ENCODE measurements at regions not wholly inside any gene's neighbourhood (a gene's known extent, or its start where the extent isn't known, plus 50 kb on each side); places are given as distances from the start of the nearest gene placed in this dataset.

GRCh38 chr10:75293446-75293820 lies 57.7 kb upstream of the COMTD1 start:
- Histone ChIP-seq H3K36me3 (ENCODE audit: insufficient read depth, low read length) (no peaks in the 10 kb centered on the region), H3K4me1 (ENCODE audit: insufficient read depth, low read length) (peaks cover 11% of the 10 kb centered on the region), H3K27me3 (ENCODE audit: control insufficient read depth in 1 of 2, insufficient read depth in 2 of 2, low read length in 2 of 2) (peaks cover 15 to 16% of the 10 kb centered on the region in 2 experiments), H3K9me3 (ENCODE audit: control insufficient read depth in 1 of 2, insufficient read depth in 1 of 2, low read length in 2 of 2) (no peaks in the 10 kb centered on the region), H3K4me3 (ENCODE audit: low read length) (no peak overlapping the region), H3K27ac (ENCODE audit: low read depth in 1 of 2, low read length in 2 of 2) (no peak overlapping the region)
- intact Hi-C loops (cut with DNase I, micrococcal nuclease): no loop called here
- Mint-ChIP-seq H3K4me3 (peak overlapping the region; percentile 55), H3K4me1 (ENCODE audit: low read depth) (peaks cover 5% of the 10 kb centered on the region), H3K36me3 (ENCODE audit: low read depth) (no peaks in the 10 kb centered on the region), H3K9me3 (peaks cover 4% of the 10 kb centered on the region), H3K27ac (no peak overlapping the region), H3K27me3 (peaks cover 44% of the 10 kb centered on the region)
- DNase-seq (no peak), ATAC-seq (ENCODE audit: poor library complexity) (no peak)
- TF ChIP-seq, protein P1, sequence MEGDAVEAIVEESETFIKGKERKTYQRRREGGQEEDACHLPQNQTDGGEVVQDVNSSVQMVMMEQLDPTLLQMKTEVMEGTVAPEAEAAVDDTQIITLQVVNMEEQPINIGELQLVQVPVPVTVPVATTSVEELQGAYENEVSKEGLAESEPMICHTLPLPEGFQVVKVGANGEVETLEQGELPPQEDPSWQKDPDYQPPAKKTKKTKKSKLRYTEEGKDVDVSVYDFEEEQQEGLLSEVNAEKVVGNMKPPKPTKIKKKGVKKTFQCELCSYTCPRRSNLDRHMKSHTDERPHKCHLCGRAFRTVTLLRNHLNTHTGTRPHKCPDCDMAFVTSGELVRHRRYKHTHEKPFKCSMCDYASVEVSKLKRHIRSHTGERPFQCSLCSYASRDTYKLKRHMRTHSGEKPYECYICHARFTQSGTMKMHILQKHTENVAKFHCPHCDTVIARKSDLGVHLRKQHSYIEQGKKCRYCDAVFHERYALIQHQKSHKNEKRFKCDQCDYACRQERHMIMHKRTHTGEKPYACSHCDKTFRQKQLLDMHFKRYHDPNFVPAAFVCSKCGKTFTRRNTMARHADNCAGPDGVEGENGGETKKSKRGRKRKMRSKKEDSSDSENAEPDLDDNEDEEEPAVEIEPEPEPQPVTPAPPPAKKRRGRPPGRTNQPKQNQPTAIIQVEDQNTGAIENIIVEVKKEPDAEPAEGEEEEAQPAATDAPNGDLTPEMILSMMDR (IDR thresholded peaks at IDR 0.05): no peak
- ChIA-PET CTCF (no interaction called here), POLR2A (interaction anchor here (1.4 kb wide), 1 partner anchor 14 kb away, joined by 4 read pairs; no protein-coding TSS in a partner anchor)

- TF ChIP-seq, protein P1 (IDR thresholded peaks at IDR 0.05): no peak
- Histone ChIP-seq H3K4me3 (ENCODE audit: low read length) (no peak overlapping the region), H3K9me3 (ENCODE audit: control insufficient read depth in 1 of 2, insufficient read depth in 1 of 2, low read length in 2 of 2) (no peaks in the 10 kb centered on the region), H3K27ac (ENCODE audit: low read depth in 1 of 2, low read length in 2 of 2) (no peak overlapping the region), H3K27me3 (ENCODE audit: control insufficient read depth in 1 of 2, insufficient read depth in 2 of 2, low read length in 2 of 2) (peaks cover 16 to 17% of the 10 kb centered on the region in 2 experiments), H3K36me3 (ENCODE audit: insufficient read depth, low read length) (no peaks in the 10 kb centered on the region), H3K4me1 (ENCODE audit: insufficient read depth, low read length) (peaks cover 11% of the 10 kb centered on the region)
- Mint-ChIP-seq H3K4me3 (peak overlapping the region; percentile 34), H3K27ac (no peak overlapping the region), H3K36me3 (ENCODE audit: low read depth) (no peaks in the 10 kb centered on the region), H3K27me3 (peaks cover 49% of the 10 kb centered on the region), H3K9me3 (peaks cover 4% of the 10 kb centered on the region), H3K4me1 (ENCODE audit: low read depth) (peaks cover 5% of the 10 kb centered on the region)
- DNase-seq (no peak), ATAC-seq (ENCODE audit: poor library complexity) (no peak)
- intact Hi-C loops (cut with DNase I, micrococcal nuclease): no loop called here
- ChIA-PET POLR2A (no interaction called here), CTCF (no interaction called here)
These were observed 57.2 kb upstream of the COMTD1 start for GRCh38 chr10:75292794-75293445.

GRCh38 chr10:75291805-75292204 lies 56.0 kb upstream of the COMTD1 start:
- peaks cover 60% of the 10 kb centered on the region for H3K27me3 Mint-ChIP-seq
- Histone ChIP-seq H3K4me1 (ENCODE audit: insufficient read depth, low read length) (peaks cover 11% of the 10 kb centered on the region), H3K9me3 (ENCODE audit: control insufficient read depth in 1 of 2, insufficient read depth in 1 of 2, low read length in 2 of 2) (no peaks in the 10 kb centered on the region), H3K4me3 (ENCODE audit: low read length) (no peak overlapping the region), H3K36me3 (ENCODE audit: insufficient read depth, low read length) (no peaks in the 10 kb centered on the region), H3K27me3 (ENCODE audit: control insufficient read depth in 1 of 2, insufficient read depth in 2 of 2, low read length in 2 of 2) (peaks cover 16 to 21% of the 10 kb centered on the region in 2 experiments), H3K27ac (ENCODE audit: low read depth in 1 of 2, low read length in 2 of 2) (no peak overlapping the region)
- H3K36me3 Mint-ChIP-seq (ENCODE audit: low read depth): no peaks in the 10 kb centered on the region
- intact Hi-C loops (cut with DNase I, micrococcal nuclease): no loop called here
- H3K27ac Mint-ChIP-seq: no peak overlapping the region
- TF ChIP-seq, protein P1 (IDR thresholded peaks at IDR 0.05): no peak
- ChIA-PET POLR2A (no interaction called here), CTCF (no interaction called here)
- H3K9me3 Mint-ChIP-seq: peaks cover 4% of the 10 kb centered on the region
- H3K4me1 Mint-ChIP-seq (ENCODE audit: low read depth): peaks cover 5% of the 10 kb centered on the region
- ATAC-seq (ENCODE audit: poor library complexity) (no peak), DNase-seq (no peak)
- H3K4me3 Mint-ChIP-seq: peak overlapping the region; percentile 1
